Omental fat pad (tissue), 3 donors: ENCODE measurements at regions not wholly inside any gene's neighbourhood (a gene's known extent, or its start where the extent isn't known, plus 50 kb on each side); places are given as distances from the start of the nearest gene placed in this dataset.

Experiments used
- ATAC-seq: fragments of 150-250 bp; one replicate; pipeline ENCODE4 v1.9.1; 2016; ENCODE audit warnings: mild to moderate bottlenecking, moderate library complexity; ENCODE audit not compliant: low FRiP score
- DNase-seq: peaks from one replicate; pipeline ENCODE4 v3.0.0-alpha.2; 2019; ENCODE audit warnings: low spot score
- CTCF ChIP-seq, 3 donors: fragments of 450-650 bp; IDR thresholded peaks; one replicate each; pipeline ENCODE4 v1.5.1; 2016 to 2017; ENCODE audit warnings: antibody characterized with exemption in 3 of 3, mild to moderate bottlenecking in 3 of 3, moderate library complexity in 2 of 3

GRCh38 chr3:154970797-154971196, 109.3 kb upstream of the MME start:
- ATAC-seq, result peak; percentile 65
- no peak for TF ChIP-seq CTCF (IDR thresholded peaks at IDR 0.05)
- no peak for DNase-seq

- ATAC-seq (no peak), DNase-seq (no peak)
- TF ChIP-seq CTCF (IDR thresholded peaks at IDR 0.05), result no peak
Observed at GRCh38 chr3:154969366-154969765, 110.8 kb upstream of the MME start.

GRCh38 chr3:154967090-154967489, 113.0 kb upstream of the MME start:
- ATAC-seq (no peak), DNase-seq (no peak)
- no peak for TF ChIP-seq CTCF (IDR thresholded peaks at IDR 0.05)

- ATAC-seq, result no peak
Observed at GRCh38 chr3:154956815-154957214, 123.3 kb upstream of the MME start.

GRCh38 chr3:154955907-154956533, 124.1 kb upstream of the MME start:
- ATAC-seq (no peak), DNase-seq (no peak)
- no peak for TF ChIP-seq CTCF (IDR thresholded peaks at IDR 0.05)

More at GRCh38 chr3:154956815-154957214, 123.3 kb upstream of the MME start:
- DNase-seq, result no peak
- TF ChIP-seq CTCF (IDR thresholded peaks at IDR 0.05), result no peak

- ATAC-seq (no peak), DNase-seq (no peak)
- no peak for TF ChIP-seq CTCF (IDR thresholded peaks at IDR 0.05)
Observed at GRCh38 chr3:154954757-154955156, 125.4 kb upstream of the MME start.

GRCh38 chr3:154953538-154953937, 126.6 kb upstream of the MME start:
- no peak for DNase-seq
- ATAC-seq, result no peak
- TF ChIP-seq CTCF (IDR thresholded peaks at IDR 0.05), result no peak
